CD14-positive monocyte (primary cell): ENCODE measurements at regions not wholly inside any gene's neighbourhood (a gene's known extent, or its start where the extent isn't known, plus 50 kb on each side); places are given as distances from the start of the nearest gene placed in this dataset.

Experiments used
- DNase-seq, 3 donors: peaks; one replicate each; pipeline ENCODE4 v3.0.0-alpha.2; 2011 to 2022
- H2AFZ ChIP-seq: 2 replicates; pipeline ENCODE4 v1.6.0; 2012; ENCODE audit warnings: mild to moderate bottlenecking, low read depth, low read length, inconsistent platforms; ENCODE audit not compliant: insufficient read depth, poor library complexity, severe bottlenecking
- H3K27ac ChIP-seq, 2 donors: 1 replicate in 1 of 2; 2 replicates in 1 of 2; pipeline ENCODE4 v1.5.1; 2012 to 2013; ENCODE audit warnings: low read length in 2 of 2, control low read depth in 1 of 2, inconsistent platforms in 1 of 2, low read depth in 1 of 2, mild to moderate bottlenecking in 1 of 2
- H3K27me3 ChIP-seq, 2 donors: one replicate each; pipeline versions ENCODE4 v1.6.0 to v1.6.1; 2011 to 2013; ENCODE audit warnings: low read length in 2 of 2; ENCODE audit not compliant: control insufficient read depth in 2 of 2, insufficient read depth in 2 of 2
- H3K36me3 ChIP-seq, 2 donors: replicated peaks in 1 of 2; 1 replicate in 1 of 2; 2 replicates in 1 of 2; pipeline versions ENCODE4 v1.5.1 to v1.6.1; 2012 to 2013; ENCODE audit warnings: low read length in 2 of 2, control low read depth in 1 of 2, inconsistent platforms in 1 of 2, mild to moderate bottlenecking in 1 of 2; ENCODE audit not compliant: insufficient read depth in 2 of 2, control insufficient read depth in 1 of 2
- H3K4me1 ChIP-seq, 2 donors: 1 replicate in 1 of 2; 2 replicates in 1 of 2; pipeline versions ENCODE4 v1.5.1 to v1.6.1; 2012 to 2013; ENCODE audit warnings: low read length in 2 of 2, control low read depth in 1 of 2, inconsistent platforms in 1 of 2, mild to moderate bottlenecking in 1 of 2, moderate library complexity in 1 of 2; ENCODE audit not compliant: insufficient read depth in 2 of 2, control insufficient read depth in 1 of 2
- H3K4me2 ChIP-seq: replicated peaks from 2 replicates; pipeline ENCODE3; 2012; ENCODE audit warnings: low read length, moderate library complexity, mild to moderate bottlenecking; ENCODE audit not compliant: poor library complexity, severe bottlenecking; ENCODE audit errors: extremely low read depth
- H3K4me3 ChIP-seq, 3 experiments: fragments of 200-600 bp in 1 of 3; sonication (generic) in 1 of 3; replicated peaks in 1 of 3; 1 replicate in 2 of 3; 2 replicates in 1 of 3; pipeline ENCODE4 v1.5.1; 2011 to 2013; ENCODE audit warnings: low read length in 3 of 3, mild to moderate bottlenecking in 3 of 3, control low read depth in 2 of 3, low read depth in 2 of 3, inconsistent platforms in 1 of 3, moderate library complexity in 1 of 3
- H3K79me2 ChIP-seq: 2 replicates; pipeline ENCODE4 v1.6.0; 2012; ENCODE audit warnings: mild to moderate bottlenecking, control low read depth, inconsistent platforms, low read length, moderate library complexity; ENCODE audit not compliant: insufficient read depth
- H3K9ac ChIP-seq: 2 replicates; pipeline ENCODE4 v1.6.0; 2017; ENCODE audit warnings: low read length, mild to moderate bottlenecking; ENCODE audit not compliant: insufficient read depth, poor library complexity, severe bottlenecking
- H3K9me3 ChIP-seq, 2 donors: replicated peaks in 1 of 2; 1 replicate in 1 of 2; 2 replicates in 1 of 2; pipeline versions ENCODE4 v1.5.1 to v1.6.1; 2012 to 2013; ENCODE audit warnings: low read length in 2 of 2, control low read depth in 1 of 2; ENCODE audit not compliant: control insufficient read depth in 1 of 2, insufficient read depth in 1 of 2
- H4K20me1 ChIP-seq: 2 replicates; pipeline ENCODE4 v1.6.0; 2012; ENCODE audit warnings: mild to moderate bottlenecking, low read length, control low read depth, moderate library complexity; ENCODE audit not compliant: insufficient read depth
- H3K27ac Mint-ChIP-seq, 7 donors: one replicate each; pipeline ENCODE4 v1.8.0; 2020; ENCODE audit warnings: mild to moderate bottlenecking in 7 of 7, mixed read lengths in 7 of 7, moderate library complexity in 6 of 7, inconsistent platforms in 2 of 7
- H3K27me3 Mint-ChIP-seq, 3 donors: one replicate each; pipeline ENCODE4 v1.8.0; 2021 to 2022; ENCODE audit warnings: low read depth in 3 of 3, mild to moderate bottlenecking in 3 of 3, mixed read lengths in 3 of 3, moderate library complexity in 3 of 3, inconsistent platforms in 1 of 3
- H3K36me3 Mint-ChIP-seq, 2 donors: one replicate each; pipeline ENCODE4 v1.8.0; 2020; ENCODE audit warnings: mixed read lengths in 2 of 2, inconsistent platforms in 1 of 2, mild to moderate bottlenecking in 1 of 2
- H3K4me1 Mint-ChIP-seq: one replicate; pipeline ENCODE4 v1.8.0; 2020; ENCODE audit warnings: mild to moderate bottlenecking, mixed read lengths
- H3K4me3 Mint-ChIP-seq, 2 donors: one replicate each; pipeline ENCODE4 v1.8.0; 2020; ENCODE audit warnings: mild to moderate bottlenecking in 2 of 2, mixed read lengths in 2 of 2, moderate library complexity in 1 of 2
- H3K9me3 Mint-ChIP-seq, 7 donors: one replicate each; pipeline ENCODE4 v1.8.0; 2020 to 2022; ENCODE audit warnings: mixed read lengths in 7 of 7, mild to moderate bottlenecking in 6 of 7, moderate library complexity in 6 of 7, inconsistent platforms in 2 of 7
- CTCF ChIP-seq: fragments of 200-600 bp; IDR thresholded peaks from one replicate; pipeline ENCODE4 v1.8.0; 2022; ENCODE audit warnings: antibody characterized with exemption, mild to moderate bottlenecking
- WGBS: methylation state at CpG from one replicate; pipeline ENCODE4 v1.1.5; 2013; ENCODE audit warnings: missing lambda C conversion rate; ENCODE audit not compliant: insufficient coverage; 5-methylcytosine and 5-hydroxymethylcytosine counted together
- intact Hi-C, 2 donors: fragments of 100-400 bp; cut with micrococcal nuclease; formaldehyde crosslinking; loops; one replicate each; pipeline versions ENCODE4 v1.15.0 to v1.15.1; 2023

- Histone ChIP-seq H3K27ac (no peak overlapping the region), H4K20me1 (no peaks in the 10 kb centered on the region), H3K9ac (no peak overlapping the region), H3K9me3 (no peaks in the 10 kb centered on the region), H2AFZ (no peak overlapping the region), H3K4me2 (no peak overlapping the region), H3K27me3 (no peaks in the 10 kb centered on the region), H3K4me1 (no peaks in the 10 kb centered on the region), H3K79me2 (no peaks in the 10 kb centered on the region), H3K4me3 (no peak overlapping the region), H3K36me3 (no peaks in the 10 kb centered on the region)
- no peak for TF ChIP-seq CTCF
- no peaks in the 10 kb centered on the region for H3K36me3 Mint-ChIP-seq
- intact Hi-C loops = no loop called here
- no peaks in the 10 kb centered on the region for H3K27me3 Mint-ChIP-seq
- H3K4me1 Mint-ChIP-seq = no peaks in the 10 kb centered on the region
- DNase-seq = no peak
- no peak overlapping the region for H3K27ac Mint-ChIP-seq
- 59% methylated on average over 2 of the region's 2 CpGs for WGBS
- H3K9me3 Mint-ChIP-seq = peaks cover 0 to 2% (median 0%) of the 10 kb centered on the region in 7 donors
- H3K4me3 Mint-ChIP-seq = no peak overlapping the region
Measured at GRCh38 chr4:132513491-132513890, 635.6 kb upstream of the PCDH10 start.

- no peak overlapping the region for H3K4me3 Mint-ChIP-seq
- H3K4me1 Mint-ChIP-seq = no peaks in the 10 kb centered on the region
- H3K9me3 ChIP-seq = no peaks in the 10 kb centered on the region
- H3K27ac Mint-ChIP-seq = no peak overlapping the region
- H3K9ac ChIP-seq = no peak overlapping the region
- no peaks in the 10 kb centered on the region for H3K27me3 ChIP-seq
- no peaks in the 10 kb centered on the region for H3K36me3 Mint-ChIP-seq
- H3K4me1 ChIP-seq = no peaks in the 10 kb centered on the region
- no peaks in the 10 kb centered on the region for H3K27me3 Mint-ChIP-seq
- no peak overlapping the region for H3K4me3 ChIP-seq
- TF ChIP-seq CTCF = no peak
- H3K4me2 ChIP-seq = no peak overlapping the region
- no peak overlapping the region for H3K27ac ChIP-seq
- whole genome bisulfite sequencing = no CpG with 5 or more reads among the region's 1 CpG
- H3K36me3 ChIP-seq = no peaks in the 10 kb centered on the region
- no peak for DNase-seq
- H2AFZ ChIP-seq = no peak overlapping the region
- no peaks in the 10 kb centered on the region for H3K79me2 ChIP-seq
- intact Hi-C loops = no loop called here
- H4K20me1 ChIP-seq = no peaks in the 10 kb centered on the region
- H3K9me3 Mint-ChIP-seq = peaks cover 0 to 2% (median 0%) of the 10 kb centered on the region in 7 donors
Measured at GRCh38 chr4:132526652-132527051, 622.4 kb upstream of the PCDH10 start.
